Erythroblast (primary cell): ENCODE measurements at regions not wholly inside any gene's neighbourhood (a gene's known extent, or its start where the extent isn't known, plus 50 kb on each side); places are given as distances from the start of the nearest gene placed in this dataset.

ENCODE experiments used
- GATA1 ChIP-seq: IDR thresholded peaks from 2 replicates; pipeline ENCODE4 v1.6.1; 2011; ENCODE audit warnings: low read depth, mild to moderate bottlenecking, control low read depth, low read length, moderate library complexity
- POLR2A ChIP-seq: IDR thresholded peaks from 2 replicates; pipeline ENCODE4 v1.6.1; 2011; ENCODE audit warnings: mild to moderate bottlenecking, low read length

DNA sequence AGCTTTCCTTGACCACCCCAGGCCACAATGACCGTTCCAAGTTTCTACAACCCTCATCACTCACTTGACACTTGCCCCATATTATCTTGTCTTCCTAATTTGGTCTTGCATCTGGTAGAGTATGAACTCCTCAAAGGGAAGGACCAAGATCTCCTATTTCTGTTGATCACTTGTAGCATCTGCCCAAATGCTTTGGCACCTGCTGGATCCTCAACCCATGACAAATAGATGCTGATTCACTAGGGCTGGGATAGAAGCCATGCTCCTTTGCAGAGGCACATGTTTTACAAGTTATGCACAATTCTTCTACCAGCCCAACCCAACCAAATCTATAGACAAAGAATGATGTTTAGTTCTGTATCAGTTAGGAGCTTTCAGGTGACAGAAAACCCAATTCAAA lies 110.7 kb downstream of the UNC5CL start:
- TF ChIP-seq POLR2A: no peak
- no peak for TF ChIP-seq GATA1
